ENCODE measurements at regions not wholly inside any gene's neighbourhood (a gene's known extent, or its start where the extent isn't known, plus 50 kb on each side); places are given as distances from the start of the nearest gene placed in this dataset.

GRCh38 chr6:19128701-19129100, 708.5 kb upstream of the ID4 start:
- TF ChIP-seq MAX (IDR thresholded peaks at IDR 0.05; ENCODE audit: low read depth) (no peak), REST (IDR thresholded peaks at IDR 0.05; ENCODE audit: low read depth, low read length) (no peak), SMC3 (IDR thresholded peaks at IDR 0.05; ENCODE audit: low read depth, low read length) (no peak), CTCF (IDR thresholded peaks at IDR 0.05) (no peak), GABPA (IDR thresholded peaks at IDR 0.05; ENCODE audit: low read depth) (no peak), POLR2AphosphoS5 (IDR thresholded peaks at IDR 0.05; ENCODE audit: low read depth, low read length) (no peak), RAD21 (IDR thresholded peaks at IDR 0.05; ENCODE audit: low read length) (no peak), USF1 (IDR thresholded peaks at IDR 0.05; ENCODE audit: borderline replicate concordance, low read depth) (no peak), EP300 (IDR thresholded peaks at IDR 0.05; ENCODE audit: borderline replicate concordance in 1 of 2, low read depth in 1 of 2, low read length in 1 of 2) (no peak), ZBTB33 (IDR thresholded peaks at IDR 0.05; ENCODE audit: borderline replicate concordance, low read depth) (no peak), CHD2 (IDR thresholded peaks at IDR 0.05; ENCODE audit: low read length, partially characterized antibody) (no peak), GATA2 (CRISPR knock-in tag; IDR thresholded peaks at IDR 0.05) (no peak)
